ENCODE measurements at regions not wholly inside any gene's neighbourhood (a gene's known extent, or its start where the extent isn't known, plus 50 kb on each side); places are given as distances from the start of the nearest gene placed in this dataset.

- TF ChIP-seq CTCF (IDR thresholded peaks at IDR 0.05) (no peak), POLR2AphosphoS5 (IDR thresholded peaks at IDR 0.05; ENCODE audit: low read depth, low read length) (no peak)
Observed at GRCh38 chrX:3440981-3441380, 94.5 kb upstream of the MXRA5 start.

All from Panc1 (cell line).